Activated T-helper 2 cell treated with anti-CD3 and anti-CD28 coated beads, Interferon-gamma antibody, Interleukin-2, Interleukin-4, amounts not matched to agents 10 μg/mL and 5 μg/mL and 100 μg/mL, durations not matched to agents 14 hours and 24 hours and 36 hours (primary cell): ENCODE measurements at regions not wholly inside any gene's neighbourhood (a gene's known extent, or its start where the extent isn't known, plus 50 kb on each side); places are given as distances from the start of the nearest gene placed in this dataset.
"Not testable (repeated sequence)": the region's sequence is repeated elsewhere in the genome, so short reads cannot be mapped to it uniquely, and the experiment has no call there.

Source experiments
- DNase-seq: peaks from one replicate; pipeline ENCODE4 v3.0.0; 2021; ENCODE audit warnings: low spot score
- H3K27ac Mint-ChIP-seq: one replicate; pipeline ENCODE4 v1.8.0; 2021; ENCODE audit warnings: mixed read lengths
- H3K27me3 Mint-ChIP-seq: one replicate; pipeline ENCODE4 v1.8.0; 2021; ENCODE audit warnings: low read depth, mixed read lengths
- H3K36me3 Mint-ChIP-seq: one replicate; pipeline ENCODE4 v1.8.0; 2021; ENCODE audit warnings: low read depth, mixed read lengths
- H3K4me1 Mint-ChIP-seq: one replicate; pipeline ENCODE4 v1.8.0; 2021; ENCODE audit warnings: low read depth, mixed read lengths
- H3K4me3 Mint-ChIP-seq: one replicate; pipeline ENCODE4 v1.8.0; 2021; ENCODE audit warnings: low read depth, mild to moderate bottlenecking, moderate library complexity, mixed read lengths
- H3K9me3 Mint-ChIP-seq: one replicate; pipeline ENCODE4 v1.8.0; 2021; ENCODE audit warnings: mixed read lengths
- intact Hi-C: fragments of 100-400 bp; cut with micrococcal nuclease; formaldehyde crosslinking; loops from one replicate; pipeline ENCODE4 v1.15.1; 2023

DNA sequence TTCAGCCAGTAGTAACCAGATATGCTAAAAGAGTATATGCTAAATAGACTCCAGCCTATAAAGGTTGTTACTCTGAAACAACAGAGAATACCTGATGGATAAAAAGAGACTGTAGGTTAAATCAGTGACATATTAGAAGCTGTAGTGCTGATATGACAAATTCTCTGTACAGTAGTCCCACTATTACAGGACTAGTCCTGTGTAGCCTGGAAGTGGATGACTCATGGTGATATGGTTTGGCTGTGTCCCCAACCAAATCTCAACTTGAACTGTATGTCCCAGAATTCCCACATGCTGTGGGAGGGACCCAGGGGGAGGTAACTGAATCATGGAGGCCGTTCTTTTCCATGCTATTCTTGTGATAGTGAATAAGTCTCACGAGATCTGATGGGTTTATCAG lies 276.2 kb upstream of the POU5F2 start:
- intact Hi-C loops = no loop called here
- H3K9me3 Mint-ChIP-seq = peaks cover 56% of the 10 kb centered on the region
- no peak overlapping the region for H3K27ac Mint-ChIP-seq
- H3K27me3 Mint-ChIP-seq = no peaks in the 10 kb centered on the region
- H3K4me1 Mint-ChIP-seq = no peaks in the 10 kb centered on the region
- H3K4me3 Mint-ChIP-seq = no peak overlapping the region
- H3K36me3 Mint-ChIP-seq = peaks cover 66% of the 10 kb centered on the region
- no peak for DNase-seq

- no peak for DNase-seq
- Mint-ChIP-seq H3K4me3 (no peak overlapping the region), H3K27ac (no peak overlapping the region), H3K27me3 (no peaks in the 10 kb centered on the region), H3K9me3 (peaks cover 22% of the 10 kb centered on the region), H3K4me1 (no peaks in the 10 kb centered on the region), H3K36me3 (peaks cover 33% of the 10 kb centered on the region)
- intact Hi-C loops = no loop called here
These were observed 269.4 kb upstream of the POU5F2 start for GRCh38 chr5:94010814-94011213.

DNA sequence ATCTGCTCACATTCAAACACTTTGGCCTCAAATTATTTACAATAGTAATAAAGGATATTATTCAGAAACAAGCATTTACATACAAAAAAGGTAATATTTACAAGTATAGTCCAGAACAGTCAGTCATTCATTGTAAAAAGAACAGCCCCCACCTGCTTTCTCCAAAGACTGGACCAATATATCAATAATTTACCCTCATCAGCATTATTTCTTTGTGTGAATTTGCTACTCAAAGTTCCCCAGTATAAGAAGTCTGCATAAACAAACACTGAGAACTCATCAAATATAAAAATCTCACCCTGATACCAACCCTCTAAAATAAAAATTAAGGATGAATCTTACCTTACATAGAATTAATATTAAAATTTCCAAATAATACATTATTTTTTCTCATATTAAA lies 267.8 kb upstream of the POU5F2 start:
- Mint-ChIP-seq H3K27me3 (no peaks in the 10 kb centered on the region), H3K9me3 (peaks cover 7% of the 10 kb centered on the region), H3K27ac (no peak overlapping the region), H3K4me3 (no peak overlapping the region), H3K4me1 (no peaks in the 10 kb centered on the region), H3K36me3 (peaks cover 19% of the 10 kb centered on the region)
- DNase-seq = no peak
- intact Hi-C loops = no loop called here

DNA sequence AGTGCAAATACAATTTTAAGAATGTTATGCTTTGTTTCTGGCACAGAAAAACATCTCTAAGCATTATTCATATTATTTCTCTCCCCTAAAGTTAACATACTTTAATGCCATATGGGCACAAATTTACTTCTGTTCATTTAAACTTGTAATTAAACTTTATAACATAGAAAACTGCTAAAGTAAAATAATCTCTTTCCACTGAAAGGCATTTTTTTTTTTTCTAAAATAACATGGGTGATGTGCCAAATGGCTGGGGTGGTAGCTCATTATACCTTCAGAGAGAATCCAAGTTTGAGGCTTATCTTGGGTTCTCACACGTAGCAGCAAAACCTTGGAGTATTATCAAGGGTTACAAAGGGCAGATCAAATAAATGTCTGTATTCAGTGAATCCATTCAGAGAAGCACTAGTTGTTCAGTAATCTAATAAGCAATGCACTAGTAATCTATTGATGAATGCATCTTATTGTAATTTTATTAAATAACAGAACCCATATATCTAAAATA lies 257.6 kb upstream of the POU5F2 start:
- H3K4me1 Mint-ChIP-seq = peaks cover 3% of the 10 kb centered on the region
- peaks cover 10% of the 10 kb centered on the region for H3K36me3 Mint-ChIP-seq

GRCh38 chr5:93997562-93997961 lies 256.2 kb upstream of the POU5F2 start:
- Mint-ChIP-seq H3K27me3 (no peaks in the 10 kb centered on the region), H3K4me1 (peaks cover 3% of the 10 kb centered on the region), H3K36me3 (peaks cover 8% of the 10 kb centered on the region), H3K9me3 (peaks cover 17% of the 10 kb centered on the region), H3K27ac (no peak overlapping the region), H3K4me3 (no peak overlapping the region)
- intact Hi-C loops = no loop called here
- no peak for DNase-seq

More for the DNA sequence above, 257.6 kb upstream of the POU5F2 start:
- Mint-ChIP-seq H3K4me3 (no peak overlapping the region), H3K27me3 (no peaks in the 10 kb centered on the region), H3K9me3 (peaks cover 20% of the 10 kb centered on the region), H3K27ac (no peak overlapping the region)
- DNase-seq = no peak
- intact Hi-C loops = no loop called here

GRCh38 chr5:93995126-93995621 lies 253.8 kb upstream of the POU5F2 start:
- no peak overlapping the region for H3K27ac Mint-ChIP-seq
- peaks cover 3% of the 10 kb centered on the region for H3K36me3 Mint-ChIP-seq
- DNase-seq = no peak
- no peaks in the 10 kb centered on the region for H3K27me3 Mint-ChIP-seq
- H3K9me3 Mint-ChIP-seq = no peaks in the 10 kb centered on the region
- H3K4me1 Mint-ChIP-seq = peaks cover 3% of the 10 kb centered on the region
- no peak overlapping the region for H3K4me3 Mint-ChIP-seq
- intact Hi-C loops = no loop called here

DNA sequence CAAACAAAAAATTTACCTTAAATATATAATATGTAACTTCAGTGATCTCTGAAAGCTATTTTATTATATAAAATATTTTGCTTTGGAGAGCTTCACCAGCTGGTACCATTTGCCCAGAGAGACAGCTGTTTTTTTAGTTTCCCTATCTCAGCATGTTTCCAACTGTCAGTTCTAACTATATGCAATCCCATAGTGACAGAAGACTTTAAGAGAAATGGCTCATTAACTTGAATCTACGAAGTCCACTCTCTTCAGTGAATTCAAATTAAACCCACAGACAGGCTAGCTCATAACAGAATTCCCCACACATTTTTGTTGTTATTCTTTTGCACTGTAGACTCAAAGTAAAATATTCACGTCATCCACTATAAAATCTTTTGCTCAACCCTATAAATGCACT lies 251.8 kb upstream of the POU5F2 start:
- Mint-ChIP-seq H3K4me3 (no peak overlapping the region), H3K27me3 (no peaks in the 10 kb centered on the region), H3K36me3 (peaks cover 3% of the 10 kb centered on the region), H3K9me3 (peaks cover 1% of the 10 kb centered on the region), H3K4me1 (peaks cover 3% of the 10 kb centered on the region), H3K27ac (no peak overlapping the region)
- no peak for DNase-seq
- intact Hi-C loops = no loop called here

- Mint-ChIP-seq H3K36me3 (peaks cover 3% of the 10 kb centered on the region), H3K27ac (no peak overlapping the region), H3K27me3 (no peaks in the 10 kb centered on the region), H3K9me3 (peaks cover 10% of the 10 kb centered on the region), H3K4me3 (no peak overlapping the region), H3K4me1 (peaks cover 3% of the 10 kb centered on the region)
- intact Hi-C loops = no loop called here
- no peak for DNase-seq
These were observed 249.2 kb upstream of the POU5F2 start for GRCh38 chr5:93990504-93991070.

GRCh38 chr5:93985940-93986570 lies 244.7 kb upstream of the POU5F2 start:
- H3K36me3 Mint-ChIP-seq, H3K27me3 Mint-ChIP-seq, intact Hi-C loops, H3K4me3 Mint-ChIP-seq, H3K9me3 Mint-ChIP-seq, H3K4me1 Mint-ChIP-seq, H3K27ac Mint-ChIP-seq, DNase-seq: not testable (repeated sequence)

DNA sequence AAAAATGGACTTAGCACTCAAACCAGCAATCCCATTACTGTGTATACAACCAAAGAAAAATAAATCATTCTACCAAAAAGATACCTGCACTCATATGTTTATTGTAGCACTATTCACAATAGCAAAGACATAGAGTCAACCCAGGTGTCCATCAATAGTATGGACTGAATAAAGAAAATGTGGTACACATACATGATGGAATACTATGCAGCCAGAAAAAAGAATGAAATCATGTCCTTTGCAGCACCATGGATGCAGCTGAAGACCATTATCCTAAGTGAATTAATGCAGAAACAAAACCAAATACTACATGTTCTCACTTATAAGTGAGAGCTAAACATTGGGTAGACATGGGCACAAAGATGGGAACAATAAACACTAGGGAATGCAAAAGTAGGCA lies 236.8 kb upstream of the POU5F2 start:
- H3K4me1 Mint-ChIP-seq = no peaks in the 10 kb centered on the region
- no peak overlapping the region for H3K27ac Mint-ChIP-seq
- peaks cover 9% of the 10 kb centered on the region for H3K36me3 Mint-ChIP-seq
- intact Hi-C loops = no loop called here
- no peak overlapping the region for H3K4me3 Mint-ChIP-seq
- DNase-seq = no peak
- no peaks in the 10 kb centered on the region for H3K27me3 Mint-ChIP-seq
- H3K9me3 Mint-ChIP-seq = peaks cover 42% of the 10 kb centered on the region

- Mint-ChIP-seq H3K27me3 (no peaks in the 10 kb centered on the region), H3K36me3 (no peaks in the 10 kb centered on the region), H3K27ac (no peak overlapping the region), H3K4me1 (no peaks in the 10 kb centered on the region), H3K9me3 (peaks cover 5% of the 10 kb centered on the region), H3K4me3 (no peak overlapping the region)
- no peak for DNase-seq
- intact Hi-C loops = no loop called here
These were observed 226.5 kb upstream of the POU5F2 start for GRCh38 chr5:93967923-93968322.

GRCh38 chr5:93964421-93964820 lies 223.0 kb upstream of the POU5F2 start:
- H3K4me3 Mint-ChIP-seq = no peak overlapping the region
- H3K27me3 Mint-ChIP-seq = no peaks in the 10 kb centered on the region
- H3K36me3 Mint-ChIP-seq = no peaks in the 10 kb centered on the region
- H3K9me3 Mint-ChIP-seq = no peaks in the 10 kb centered on the region
- intact Hi-C loops = no loop called here
- H3K27ac Mint-ChIP-seq = no peak overlapping the region
- no peak for DNase-seq
- H3K4me1 Mint-ChIP-seq = no peaks in the 10 kb centered on the region

DNA sequence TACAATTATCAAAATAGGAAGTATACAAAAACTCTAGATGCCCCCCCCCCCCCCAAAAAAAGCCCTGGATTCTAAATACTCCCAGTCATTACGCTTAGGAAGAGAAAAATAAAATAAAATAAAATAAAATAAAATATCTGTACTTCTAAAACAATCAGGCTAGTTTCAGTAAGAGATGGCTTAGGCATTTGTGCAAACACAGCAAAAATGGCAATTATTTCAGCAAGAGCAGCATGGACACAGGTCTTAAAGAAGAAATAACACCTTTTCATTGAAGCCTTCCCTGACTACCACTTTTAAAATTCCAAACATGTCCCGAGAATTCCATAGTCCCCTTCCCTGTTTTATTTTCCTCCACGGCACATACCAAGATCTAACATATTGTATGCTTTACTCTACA lies 218.6 kb upstream of the POU5F2 start:
- no peak overlapping the region for H3K4me3 Mint-ChIP-seq
- no peaks in the 10 kb centered on the region for H3K4me1 Mint-ChIP-seq
- no peak for DNase-seq
- intact Hi-C loops = no loop called here
- H3K9me3 Mint-ChIP-seq = no peaks in the 10 kb centered on the region
- no peak overlapping the region for H3K27ac Mint-ChIP-seq
- no peaks in the 10 kb centered on the region for H3K27me3 Mint-ChIP-seq
- no peaks in the 10 kb centered on the region for H3K36me3 Mint-ChIP-seq
